GM19035 (cell line): ENCODE measurements at regions not wholly inside any gene's neighbourhood (a gene's known extent, or its start where the extent isn't known, plus 50 kb on each side); places are given as distances from the start of the nearest gene placed in this dataset.

Source experiments
- ATAC-seq: cut with Tn5 transposase; IDR thresholded peaks from one replicate; pipeline ENCODE4 v1.9.1; 2021; ENCODE audit not compliant: unreplicated experiment

GRCh38 chrX:8869812-8870211, 68.6 kb upstream of the FAM9A start:
- no peak for ATAC-seq

- ATAC-seq, result no peak
Measured at GRCh38 chrX:8868906-8869305, 67.7 kb upstream of the FAM9A start.

DNA sequence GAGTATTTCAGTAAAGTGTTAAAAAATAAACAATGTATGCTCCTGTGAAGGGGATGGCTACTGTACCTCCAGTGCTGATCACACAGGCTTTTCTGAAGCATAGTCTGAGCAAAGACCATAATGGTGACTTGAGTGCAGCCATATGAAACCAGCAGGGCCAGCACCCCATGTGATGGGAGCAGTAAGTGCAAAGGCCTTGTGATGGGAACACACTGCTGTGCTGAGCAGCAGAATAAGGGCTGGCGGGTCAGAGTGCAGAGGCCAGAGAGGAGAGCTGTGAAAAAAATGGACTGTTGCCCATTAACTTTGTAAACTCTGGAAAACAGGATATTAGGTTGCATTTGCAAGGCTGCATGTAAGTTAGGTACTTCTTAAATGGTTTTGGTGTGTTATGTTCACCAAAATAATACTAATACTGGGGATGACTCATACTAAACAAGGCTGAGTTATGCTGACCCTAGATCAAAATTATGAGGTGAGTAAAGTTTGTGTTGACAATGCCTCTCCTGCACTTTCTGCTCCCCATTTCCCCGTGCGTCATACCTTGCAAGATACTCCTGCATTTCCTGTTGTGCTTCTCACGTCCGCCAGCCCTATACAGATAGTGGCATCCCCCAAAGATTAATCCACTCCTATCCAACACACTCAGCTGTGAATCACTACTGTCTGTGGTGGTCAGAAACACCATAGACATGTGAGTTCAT, 67.0 kb upstream of the FAM9A start:
- ATAC-seq, result no peak

DNA sequence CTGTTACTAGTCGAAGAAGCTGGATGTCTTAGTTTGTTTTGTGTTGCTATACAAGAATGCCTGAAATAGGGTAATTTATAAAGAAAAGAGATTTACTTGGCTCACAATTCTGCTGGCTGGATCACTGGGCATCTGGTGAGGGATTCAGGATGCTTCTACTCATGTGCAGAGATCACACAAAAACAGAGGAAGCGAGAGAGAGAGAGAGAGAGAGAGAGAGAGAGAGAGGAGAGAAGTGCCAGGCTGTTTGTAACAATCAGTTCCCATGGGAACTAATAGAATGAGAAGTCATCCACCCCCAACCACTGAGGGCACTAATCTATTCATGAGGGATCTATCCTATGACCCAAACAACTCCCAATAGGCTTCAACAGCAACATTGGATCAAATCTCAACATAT, 66.2 kb upstream of the FAM9A start:
- no peak for ATAC-seq

DNA sequence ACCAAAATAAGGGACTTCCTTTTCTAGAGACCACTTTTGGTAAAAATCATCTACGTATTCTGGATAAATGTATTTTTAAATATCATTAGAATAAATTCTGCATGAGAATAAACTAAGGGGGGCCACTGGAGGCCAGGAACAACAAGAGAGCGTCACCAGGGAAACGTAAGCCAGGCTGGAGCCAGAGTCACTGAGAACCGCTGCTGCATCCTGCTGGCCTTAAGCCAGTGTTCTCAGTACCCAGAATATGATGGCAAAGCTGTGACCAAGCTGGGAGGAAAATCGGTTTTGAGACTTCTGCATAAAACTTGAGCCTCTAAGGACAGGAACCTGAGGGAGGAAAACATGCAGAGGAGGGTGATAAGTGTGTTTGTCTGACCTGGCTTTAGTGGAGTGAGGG, 63.0 kb upstream of the FAM9A start:
- ATAC-seq, result no peak

DNA sequence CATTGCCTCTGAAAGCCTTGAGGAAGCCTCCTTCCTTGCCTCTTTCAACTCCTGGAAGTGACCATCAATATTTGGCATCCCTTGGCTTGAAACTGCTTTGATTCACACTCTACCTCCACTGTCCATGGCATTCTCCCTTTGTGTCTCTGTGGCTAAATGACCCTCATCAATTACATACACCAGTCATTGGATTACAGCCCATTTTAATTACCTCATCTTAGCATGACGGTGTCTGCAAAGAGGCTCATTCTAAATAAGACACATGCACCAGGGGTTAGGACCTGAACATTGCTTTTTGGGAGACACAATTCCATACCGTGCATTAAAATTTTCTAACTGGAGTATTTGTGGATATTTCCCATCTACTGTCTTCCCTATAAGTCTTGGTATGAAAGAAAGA, 60.7 kb upstream of the FAM9A start:
- no peak for ATAC-seq

- ATAC-seq, result no peak
Measured at GRCh38 chrX:8851231-8851886, 50.2 kb upstream of the FAM9A start.
